ENCODE measurements at regions not wholly inside any gene's neighbourhood (a gene's known extent, or its start where the extent isn't known, plus 50 kb on each side); places are given as distances from the start of the nearest gene placed in this dataset.

DNA sequence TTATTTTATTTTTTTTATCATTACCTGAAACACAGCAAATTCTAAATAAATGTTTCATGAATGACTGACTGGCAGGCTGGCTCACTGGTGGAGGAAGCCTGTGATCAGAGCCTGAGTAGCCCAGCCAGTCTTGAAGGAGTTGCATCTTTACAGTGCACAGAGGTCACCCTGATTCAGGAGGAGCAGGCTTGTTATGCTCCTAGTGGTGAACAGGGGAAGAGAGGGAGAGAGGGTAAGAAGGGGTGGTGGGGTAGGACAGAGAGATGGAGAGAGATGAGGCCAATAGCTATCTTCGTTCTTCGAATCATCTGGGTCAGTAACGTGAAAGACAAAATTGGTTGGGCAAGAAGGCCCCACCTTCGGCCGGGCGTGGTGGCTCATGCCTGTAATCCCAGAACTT is 202.6 kb upstream of the MCTP2 start:
- Histone ChIP-seq H3K4me3 (ENCODE audit: low read length) (no peak overlapping the region), H3K4me1 (ENCODE audit: control insufficient read depth, insufficient read depth, low read length) (no peaks in the 10 kb centered on the region), H3K27ac (ENCODE audit: low read depth, low read length) (no peak overlapping the region), H3K27me3 (ENCODE audit: control insufficient read depth, insufficient read depth, low read length, poor library complexity, severe bottlenecking) (no peaks in the 10 kb centered on the region), H3K9ac (ENCODE audit: extremely low read depth, low read length, poor library complexity, severe bottlenecking) (no peak overlapping the region), H3K36me3 (ENCODE audit: control insufficient read depth, insufficient read depth, low read length) (no peaks in the 10 kb centered on the region), H3K9me3 (ENCODE audit: control insufficient read depth, low read length) (no peaks in the 10 kb centered on the region)
- DNase-seq = peak; percentile 46
- Mint-ChIP-seq H3K4me1 (no peaks in the 10 kb centered on the region), H3K4me3 (no peak overlapping the region), H3K27me3 (ENCODE audit: insufficient read depth) (no peaks in the 10 kb centered on the region), H3K9me3 (no peaks in the 10 kb centered on the region), H3K27ac (no peak overlapping the region), H3K36me3 (ENCODE audit: low read depth) (no peaks in the 10 kb centered on the region)
- WGBS, 2 experiments (ENCODE audit: insufficient coverage in 1 of 2, insufficient read length in 1 of 2) = 94 to 96% methylated on average over 6 of the region's 6 CpGs
- TF ChIP-seq CTCF (conservative IDR thresholded peaks at IDR 0.05) = peak; percentile 57

DNA sequence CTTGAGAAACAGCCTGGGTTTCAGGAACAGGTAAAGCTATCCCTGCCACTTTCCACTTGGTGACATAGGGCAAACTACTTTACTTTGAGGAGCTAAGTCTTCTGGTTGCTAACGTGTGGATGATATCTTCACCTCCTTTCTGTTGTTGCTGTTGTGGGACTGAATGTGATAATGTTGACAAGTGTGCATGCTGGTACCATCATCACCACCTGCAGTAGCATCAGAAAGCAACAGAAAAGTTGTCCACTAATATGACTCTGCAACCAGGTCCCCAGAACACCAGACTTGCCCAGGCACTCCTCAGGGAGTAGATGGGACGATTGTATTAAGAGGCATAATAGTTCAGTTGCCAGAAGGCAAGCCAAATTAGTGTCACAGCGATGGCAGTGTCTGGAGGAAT is 203.2 kb upstream of the MCTP2 start:
- Mint-ChIP-seq H3K36me3 (ENCODE audit: low read depth) (no peaks in the 10 kb centered on the region), H3K27ac (no peak overlapping the region), H3K27me3 (ENCODE audit: insufficient read depth) (no peaks in the 10 kb centered on the region), H3K4me3 (no peak overlapping the region), H3K9me3 (no peaks in the 10 kb centered on the region), H3K4me1 (no peaks in the 10 kb centered on the region)
- no peak for TF ChIP-seq CTCF (conservative IDR thresholded peaks at IDR 0.05)
- no peak overlapping the region for H3K27ac ChIP-seq (ENCODE audit: low read depth, low read length)
- H3K9ac ChIP-seq (ENCODE audit: extremely low read depth, low read length, poor library complexity, severe bottlenecking) = no peak overlapping the region
- H3K36me3 ChIP-seq (ENCODE audit: control insufficient read depth, insufficient read depth, low read length) = no peaks in the 10 kb centered on the region
- H3K27me3 ChIP-seq (ENCODE audit: control insufficient read depth, insufficient read depth, low read length, poor library complexity, severe bottlenecking) = no peaks in the 10 kb centered on the region
- 79 to 86% methylated on average over 2 to 3 of the region's 3 CpGs for WGBS, 2 experiments (ENCODE audit: insufficient coverage in 1 of 2, insufficient read length in 1 of 2)
- no peak overlapping the region for H3K4me3 ChIP-seq (ENCODE audit: low read length)
- DNase-seq = no peak
- H3K9me3 ChIP-seq (ENCODE audit: control insufficient read depth, low read length) = no peaks in the 10 kb centered on the region
- H3K4me1 ChIP-seq (ENCODE audit: control insufficient read depth, insufficient read depth, low read length) = no peaks in the 10 kb centered on the region

GRCh38 chr15:94027581-94027980 is 203.8 kb upstream of the MCTP2 start:
- H3K27me3 Mint-ChIP-seq (ENCODE audit: insufficient read depth) = no peaks in the 10 kb centered on the region
- WGBS, 2 experiments (ENCODE audit: insufficient coverage in 1 of 2, insufficient read length in 1 of 2) = no CpG with 5 or more reads among the region's 1 CpG

More at GRCh38 chr15:94027581-94027980, 203.8 kb upstream of the MCTP2 start:
- Mint-ChIP-seq H3K36me3 (ENCODE audit: low read depth) (no peaks in the 10 kb centered on the region), H3K4me1 (no peaks in the 10 kb centered on the region), H3K27ac (no peak overlapping the region), H3K4me3 (no peak overlapping the region), H3K9me3 (no peaks in the 10 kb centered on the region)
- Histone ChIP-seq H3K9me3 (ENCODE audit: control insufficient read depth, low read length) (no peaks in the 10 kb centered on the region), H3K4me1 (ENCODE audit: control insufficient read depth, insufficient read depth, low read length) (no peaks in the 10 kb centered on the region), H3K4me3 (ENCODE audit: low read length) (no peak overlapping the region), H3K27me3 (ENCODE audit: control insufficient read depth, insufficient read depth, low read length, poor library complexity, severe bottlenecking) (no peaks in the 10 kb centered on the region), H3K36me3 (ENCODE audit: control insufficient read depth, insufficient read depth, low read length) (no peaks in the 10 kb centered on the region), H3K9ac (ENCODE audit: extremely low read depth, low read length, poor library complexity, severe bottlenecking) (no peak overlapping the region), H3K27ac (ENCODE audit: low read depth, low read length) (no peak overlapping the region)
- TF ChIP-seq CTCF (conservative IDR thresholded peaks at IDR 0.05) = no peak
- DNase-seq = no peak

Data from endodermal cell (in vitro differentiated cells).